OCI-LY1 (cell line): ENCODE measurements at regions not wholly inside any gene's neighbourhood (a gene's known extent, or its start where the extent isn't known, plus 50 kb on each side); places are given as distances from the start of the nearest gene placed in this dataset.

ENCODE experiments used
- H2AFZ ChIP-seq: fragments of 200-600 bp; sonication (generic), shearing (Covaris generic); 2 replicates; pipeline ENCODE4 v1.6.0; 2014; ENCODE audit warnings: antibody characterized with exemption, mild to moderate bottlenecking, low read length
- H3F3A ChIP-seq: fragments of 200-600 bp; sonication (generic), shearing (Covaris generic); 2 replicates; pipeline ENCODE4 v1.6.0; 2014; ENCODE audit warnings: mild to moderate bottlenecking, antibody characterized with exemption, low read length, moderate library complexity; ENCODE audit not compliant: insufficient read depth
- H3K27ac ChIP-seq: fragments of 200-600 bp; sonication (generic); 2 replicates; pipeline ENCODE4 v1.5.1; 2014; ENCODE audit warnings: low read length, mixed run types, mild to moderate bottlenecking, low read depth; ENCODE audit not compliant: poor library complexity, severe bottlenecking
- H3K27me3 ChIP-seq: fragments of 200-600 bp; sonication (generic); 2 replicates; pipeline ENCODE4 v1.6.0; 2014; ENCODE audit warnings: antibody characterized with exemption, mild to moderate bottlenecking, low read length, moderate library complexity; ENCODE audit not compliant: insufficient read depth
- H3K36me3 ChIP-seq: fragments of 200-600 bp; sonication (generic); 2 replicates; pipeline ENCODE4 v1.6.1; 2014; ENCODE audit warnings: mild to moderate bottlenecking, antibody characterized with exemption, low read length, moderate library complexity, mixed read lengths; ENCODE audit not compliant: insufficient read depth
- H3K4me1 ChIP-seq: fragments of 200-600 bp; sonication (generic); 2 replicates; pipeline ENCODE4 v1.5.1; 2014; ENCODE audit warnings: mild to moderate bottlenecking, low read length, moderate library complexity; ENCODE audit not compliant: insufficient read depth, severe bottlenecking
- H3K4me2 ChIP-seq: fragments of 200-600 bp; sonication (generic), shearing (Covaris generic); 2 replicates; pipeline ENCODE4 v1.6.1; 2014; ENCODE audit warnings: low read length
- H3K4me3 ChIP-seq: fragments of 200-600 bp; sonication (generic); 2 replicates; pipeline ENCODE4 v1.5.1; 2014; ENCODE audit warnings: low read length, low read depth, mild to moderate bottlenecking, mixed read lengths; ENCODE audit not compliant: poor library complexity, severe bottlenecking
- H3K79me2 ChIP-seq: fragments of 200-600 bp; shearing (Covaris generic); 2 replicates; pipeline ENCODE4 v1.6.1; 2016; ENCODE audit warnings: mixed run types, low read length, mixed read lengths; ENCODE audit not compliant: insufficient read depth
- H3K9ac ChIP-seq: fragments of 200-600 bp; sonication (generic), shearing (Covaris generic); 2 replicates; pipeline ENCODE4 v1.6.1; 2014; ENCODE audit warnings: mild to moderate bottlenecking, low read length, mixed read lengths
- H3K9me2 ChIP-seq: fragments of 200-600 bp; sonication (generic), shearing (Covaris generic); 2 replicates; pipeline ENCODE4 v1.6.1; 2014; ENCODE audit warnings: low read depth, mild to moderate bottlenecking, low read length, mixed read lengths
- H3K9me3 ChIP-seq: fragments of 200-600 bp; shearing (Covaris generic); 2 replicates; pipeline ENCODE4 v1.6.1; 2014; ENCODE audit warnings: low read length, mixed read lengths
- H4K20me1 ChIP-seq: fragments of 200-600 bp; sonication (generic), shearing (Covaris generic); 2 replicates; pipeline ENCODE4 v1.6.0; 2016; ENCODE audit warnings: mild to moderate bottlenecking, low read length; ENCODE audit not compliant: insufficient read depth
- CTCF ChIP-seq: fragments of 200-600 bp; sonication (generic), shearing (Covaris generic); IDR thresholded peaks from 2 replicates; pipeline ENCODE4 v1.5.1; 2017; ENCODE audit warnings: mild to moderate bottlenecking, antibody characterized with exemption, low read length, moderate library complexity, mixed read lengths
- EZH2 ChIP-seq: fragments of 200-600 bp; sonication (generic), shearing (Covaris generic); IDR thresholded peaks from 2 replicates; pipeline ENCODE4 v1.8.0; 2017; ENCODE audit warnings: borderline replicate concordance, mixed run types, mild to moderate bottlenecking, antibody characterized with exemption, low read length, moderate library complexity, mixed read lengths

GRCh38 chr5:81883371-81883770 lies 88.5 kb upstream of the ATG10 start:
- Histone ChIP-seq H3K4me1 (no peaks in the 10 kb centered on the region), H3K27ac (no peak overlapping the region), H3K27me3 (no peaks in the 10 kb centered on the region), H3F3A (no peaks in the 10 kb centered on the region), H3K9me3 (no peaks in the 10 kb centered on the region), H3K79me2 (no peaks in the 10 kb centered on the region), H3K4me3 (no peak overlapping the region), H3K36me3 (no peaks in the 10 kb centered on the region), H3K4me2 (no peak overlapping the region), H2AFZ (no peak overlapping the region), H4K20me1 (no peaks in the 10 kb centered on the region), H3K9ac (no peak overlapping the region), H3K9me2 (no peaks in the 10 kb centered on the region)
- TF ChIP-seq EZH2 = no peak
- no peak for TF ChIP-seq CTCF

GRCh38 chr5:81881595-81881994 lies 90.2 kb upstream of the ATG10 start:
- Histone ChIP-seq H3K36me3 (no peaks in the 10 kb centered on the region), H3K4me3 (no peak overlapping the region), H2AFZ (no peak overlapping the region), H3K9ac (no peak overlapping the region), H3K4me2 (no peak overlapping the region), H3F3A (no peaks in the 10 kb centered on the region), H3K9me2 (no peaks in the 10 kb centered on the region), H4K20me1 (no peaks in the 10 kb centered on the region), H3K27me3 (no peaks in the 10 kb centered on the region), H3K9me3 (no peaks in the 10 kb centered on the region), H3K27ac (no peak overlapping the region), H3K79me2 (no peaks in the 10 kb centered on the region), H3K4me1 (no peaks in the 10 kb centered on the region)
- TF ChIP-seq EZH2 (no peak), CTCF (no peak)

GRCh38 chr5:81879936-81880335 lies 91.9 kb upstream of the ATG10 start:
- TF ChIP-seq EZH2 = no peak
- TF ChIP-seq CTCF = no peak
- Histone ChIP-seq H3K4me1 (no peaks in the 10 kb centered on the region), H3K36me3 (no peaks in the 10 kb centered on the region), H3K4me3 (no peak overlapping the region), H3F3A (no peaks in the 10 kb centered on the region), H4K20me1 (no peaks in the 10 kb centered on the region), H3K79me2 (no peaks in the 10 kb centered on the region), H3K27ac (no peak overlapping the region), H2AFZ (no peak overlapping the region), H3K4me2 (no peak overlapping the region), H3K9ac (no peak overlapping the region), H3K9me3 (no peaks in the 10 kb centered on the region), H3K9me2 (no peaks in the 10 kb centered on the region), H3K27me3 (no peaks in the 10 kb centered on the region)
